ENCODE measurements at regions not wholly inside any gene's neighbourhood (a gene's known extent, or its start where the extent isn't known, plus 50 kb on each side); places are given as distances from the start of the nearest gene placed in this dataset.
"Not testable (repeated sequence)": the region's sequence is repeated elsewhere in the genome, so short reads cannot be mapped to it uniquely, and the experiment has no call there.

- DNase-seq, result no peak
These were observed 992.2 kb downstream of the DIPK2A start for GRCh38 chr3:144963810-144964209.

- no peak for DNase-seq
These were observed 994.9 kb downstream of the DIPK2A start for GRCh38 chr3:144966560-144966959.

GRCh38 chr3:144968750-144969350 lies 997.2 kb downstream of the DIPK2A start:
- DNase-seq, result no peak

GRCh38 chr3:144984481-144984880 lies 1012.9 kb downstream of the DIPK2A start:
- DNase-seq, result not testable (repeated sequence)

- no peak for DNase-seq
These were observed 1018.2 kb downstream of the DIPK2A start for GRCh38 chr3:144989807-144990206.

- DNase-seq, result no peak
These were observed 1024.2 kb downstream of the DIPK2A start for GRCh38 chr3:144995856-144996255.

- DNase-seq, result no peak
These were observed 1033.8 kb downstream of the DIPK2A start for GRCh38 chr3:145005427-145005826.

- DNase-seq, result no peak
These were observed 1034.6 kb downstream of the DIPK2A start for GRCh38 chr3:145006271-145006670.

GRCh38 chr3:145013931-145014330 lies 1042.3 kb downstream of the DIPK2A start:
- DNase-seq, result no peak

GRCh38 chr3:145015253-145015652 lies 1043.6 kb downstream of the DIPK2A start:
- no peak for DNase-seq

- DNase-seq, result no peak
These were observed 1046.3 kb downstream of the DIPK2A start for GRCh38 chr3:145017959-145018358.

- DNase-seq, result no peak
These were observed 1050.8 kb downstream of the DIPK2A start for GRCh38 chr3:145022447-145022846.

GRCh38 chr3:145024700-145025099 lies 1053.1 kb downstream of the DIPK2A start:
- no peak for DNase-seq

GRCh38 chr3:145027186-145027585 lies 1055.6 kb downstream of the DIPK2A start:
- not testable (repeated sequence) for DNase-seq

- DNase-seq, result no peak
These were observed 1061.2 kb downstream of the DIPK2A start for GRCh38 chr3:145032791-145033190.

GRCh38 chr3:145035682-145036081 lies 1064.1 kb downstream of the DIPK2A start:
- no peak for DNase-seq

- not testable (repeated sequence) for DNase-seq
These were observed 1082.4 kb downstream of the DIPK2A start for GRCh38 chr3:145054055-145054454.

GRCh38 chr3:145055375-145056076 lies 1083.9 kb downstream of the DIPK2A start:
- no peak for DNase-seq

- DNase-seq, result peak in 1 of 2 experiments; percentile 21
These were observed 1086.9 kb downstream of the DIPK2A start for GRCh38 chr3:145058483-145058882.

GRCh38 chr3:145063616-145064015 lies 1092.0 kb downstream of the DIPK2A start:
- no peak for DNase-seq

GRCh38 chr3:145070795-145071194 lies 1090.2 kb downstream of the PLOD2 start:
- DNase-seq, result no peak

- DNase-seq, result no peak
These were observed 1081.5 kb downstream of the PLOD2 start for GRCh38 chr3:145079436-145079835.

- no peak for DNase-seq
These were observed 1073.9 kb downstream of the PLOD2 start for GRCh38 chr3:145087038-145087437.

GRCh38 chr3:145088917-145089316 lies 1072.1 kb downstream of the PLOD2 start:
- no peak for DNase-seq

GRCh38 chr3:145089337-145089736 lies 1071.6 kb downstream of the PLOD2 start:
- no peak for DNase-seq

Measured in AML-193 (cell line).